Panc1 (cell line): ENCODE measurements at regions not wholly inside any gene's neighbourhood (a gene's known extent, or its start where the extent isn't known, plus 50 kb on each side); places are given as distances from the start of the nearest gene placed in this dataset.

Experiments
- ATAC-seq: fragments of 200-7000 bp; cut with Tn5 transposase; 2 replicates; pipeline ENCODE4 v1.9.1; 2020; ENCODE audit warnings: mild to moderate bottlenecking, moderate library complexity
- BruUV-seq: library from RNA; stranded (reverse); fragments of 400-500 nt; replicated peaks from 2 replicates; lab custom pipeline; 2021; lab: Mats Ljungman, UMichigan
- CTCF ChIA-PET: fragments of 300-600 bp; sonication (Branson Sonifier 250); formaldehyde crosslinking; loops from one replicate; lab custom pipeline; 2022; ENCODE audit warnings: antibody characterized with exemption; lab: Charles Lee
- POLR2A ChIA-PET: fragments of 300-600 bp; sonication (Branson Sonifier 250); formaldehyde crosslinking; loops from one replicate; lab custom pipeline; 2022; ENCODE audit warnings: antibody characterized with exemption; lab: Charles Lee
- DNase-seq: peaks from one replicate; pipeline ENCODE4 v3.0.0-alpha.2; 2010; ENCODE audit warnings: low read depth, low spot score
- H3K27ac ChIP-seq: 2 replicates; pipeline ENCODE4 v1.5.1; 2011; ENCODE audit warnings: mild to moderate bottlenecking, low read length, inconsistent platforms
- H3K27me3 ChIP-seq: fragments of 200-500 bp; sonication (Bioruptor generic); 2 replicates; pipeline ENCODE4 v1.6.0; 2014; ENCODE audit warnings: low read length, inconsistent platforms; ENCODE audit not compliant: control insufficient read depth, insufficient read depth
- H3K36me3 ChIP-seq: fragments of 200-500 bp; sonication (Bioruptor generic); 2 replicates; pipeline ENCODE4 v1.5.1; 2014; ENCODE audit warnings: inconsistent platforms, mild to moderate bottlenecking, low read length, moderate library complexity; ENCODE audit not compliant: control insufficient read depth, insufficient read depth
- H3K4me1 ChIP-seq: 2 replicates; pipeline ENCODE4 v1.5.1; 2011; ENCODE audit warnings: inconsistent platforms, mild to moderate bottlenecking, low read length, moderate library complexity; ENCODE audit not compliant: control insufficient read depth, insufficient read depth
- H3K4me3 ChIP-seq, 2 experiments: 2 replicates each; pipeline ENCODE4 v1.5.1; 2011 to 2012; ENCODE audit warnings: low read depth in 2 of 2, low read length in 2 of 2, mild to moderate bottlenecking in 2 of 2, inconsistent platforms in 1 of 2, moderate library complexity in 1 of 2
- H3K9me3 ChIP-seq: fragments of 200-500 bp; sonication (Bioruptor generic); 2 replicates; pipeline ENCODE4 v1.5.1; 2014; ENCODE audit warnings: low read depth, mild to moderate bottlenecking, inconsistent platforms, low read length, moderate library complexity; ENCODE audit not compliant: control insufficient read depth, insufficient read depth
- CTCF ChIP-seq: fragments of 450-650 bp; IDR thresholded peaks from 2 replicates; pipeline ENCODE4 v1.5.1; 2017; ENCODE audit warnings: mild to moderate bottlenecking
- POLR2AphosphoS5 ChIP-seq: IDR thresholded peaks from 2 replicates; pipeline ENCODE4 v1.6.1; 2012; ENCODE audit warnings: mild to moderate bottlenecking, low read depth, low read length, moderate library complexity
- REST ChIP-seq, 2 experiments: IDR thresholded peaks; 2 replicates each; pipeline ENCODE4 v1.6.1; 2011 to 2012; ENCODE audit warnings: low read depth in 2 of 2, control low read depth in 1 of 2, low read length in 1 of 2, mild to moderate bottlenecking in 1 of 2, moderate library complexity in 1 of 2; ENCODE audit not compliant: insufficient read depth in 1 of 2
- SIN3A ChIP-seq: IDR thresholded peaks from 2 replicates; pipeline ENCODE4 v1.6.1; 2012; ENCODE audit warnings: low read depth, mild to moderate bottlenecking, low read length, moderate library complexity, borderline replicate concordance; ENCODE audit not compliant: insufficient read depth
- TCF7L2 ChIP-seq: IDR thresholded peaks from 2 replicates; pipeline ENCODE4 v1.6.1; 2011; ENCODE audit warnings: mild to moderate bottlenecking, low read depth, low read length, inconsistent platforms
- in situ Hi-C: cut with HindIII; loops from 2 replicates; pipeline ENCODE4 v1.10.0; 2016; ENCODE audit warnings: low sequenced_read_pairs, low pct_unique_long_range_greater_than_20kb
- intact Hi-C: fragments of 100-400 bp; cut with micrococcal nuclease; formaldehyde crosslinking; loops from one replicate; pipeline ENCODE4 v1.10.0; 2022; ENCODE audit not compliant: unreplicated experiment

GRCh38 chr9:126208216-126208758 lies 118.3 kb upstream of the MVB12B start:
- POLR2A ChIA-PET = no interaction called here
- DNase-seq (no peak), ATAC-seq (no peak)
- BruUV-seq = no TSS peak
- no peaks in the 10 kb centered on the region for H3K4me1 ChIP-seq
- no peaks in the 10 kb centered on the region for H3K9me3 ChIP-seq
- TF ChIP-seq CTCF = no peak
- no peak for TF ChIP-seq TCF7L2
- no peak for TF ChIP-seq REST (IDR thresholded peaks at IDR 0.05; ENCODE audit: insufficient read depth in 1 of 2, low read depth in 2 of 2, low read length in 1 of 2)
- TF ChIP-seq POLR2AphosphoS5 = no peak
- TF ChIP-seq SIN3A = no peak
- no peak overlapping the region for H3K27ac ChIP-seq
- intact Hi-C loops = no loop called here
- H3K4me3 ChIP-seq = no peak overlapping the region
- CTCF ChIA-PET = no interaction called here
- no peaks in the 10 kb centered on the region; the same call in 1 of the 2 replicates for H3K27me3 ChIP-seq
- in situ Hi-C loops = no loop called here
- H3K36me3 ChIP-seq = no peaks in the 10 kb centered on the region

GRCh38 chr9:126211441-126212074 lies 115.1 kb upstream of the MVB12B start:
- ChIA-PET CTCF (no interaction called here), POLR2A (no interaction called here)
- ATAC-seq (no peak), DNase-seq (no peak)
- no peak for TF ChIP-seq SIN3A
- TF ChIP-seq REST (IDR thresholded peaks at IDR 0.05; ENCODE audit: insufficient read depth in 1 of 2, low read depth in 2 of 2, low read length in 1 of 2) = no peak
- no peak for TF ChIP-seq POLR2AphosphoS5
- TF ChIP-seq TCF7L2 = no peak
- TF ChIP-seq CTCF = no peak
- intact Hi-C loops (no loop called here), in situ Hi-C loops (no loop called here)
- H3K27me3 ChIP-seq = no peaks in the 10 kb centered on the region; the same call in 1 of the 2 replicates
- H3K4me3 ChIP-seq = no peak overlapping the region
- no peaks in the 10 kb centered on the region for H3K36me3 ChIP-seq
- H3K9me3 ChIP-seq = no peaks in the 10 kb centered on the region
- no TSS peak for BruUV-seq
- H3K27ac ChIP-seq = no peak overlapping the region
- no peaks in the 10 kb centered on the region for H3K4me1 ChIP-seq
